ENCODE measurements at regions not wholly inside any gene's neighbourhood (a gene's known extent, or its start where the extent isn't known, plus 50 kb on each side); places are given as distances from the start of the nearest gene placed in this dataset.

DNA sequence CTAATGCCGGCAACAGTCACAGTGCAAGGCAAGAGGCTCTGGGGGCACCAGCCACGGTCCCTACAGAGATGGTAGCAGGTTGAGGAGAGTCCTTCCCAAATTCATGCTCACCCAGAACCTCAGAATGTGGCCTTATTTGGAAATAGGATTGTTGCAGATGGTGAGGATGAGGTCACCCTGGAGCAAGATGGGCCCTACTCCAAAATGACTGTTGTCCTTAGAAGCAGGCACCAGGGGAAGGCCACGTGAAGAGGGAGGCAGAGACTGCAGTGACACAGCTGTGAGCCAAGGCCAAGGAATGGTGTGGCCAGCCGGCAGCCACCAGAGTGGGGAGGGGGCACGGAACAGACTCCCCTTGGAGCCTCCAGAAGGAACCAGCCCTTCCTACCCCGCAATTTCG is 70.8 kb upstream of the CLDN14 start:
- TF ChIP-seq MAX (IDR thresholded peaks at IDR 0.05) = no peak
- no peak for TF ChIP-seq TAF1 (IDR thresholded peaks at IDR 0.05; ENCODE audit: low read depth)
- no peak for TF ChIP-seq EP300 (IDR thresholded peaks at IDR 0.05; ENCODE audit: borderline replicate concordance)
- TF ChIP-seq TEAD4 (IDR thresholded peaks at IDR 0.05) = no peak
